GM13977 (cell line): ENCODE measurements at regions not wholly inside any gene's neighbourhood (a gene's known extent, or its start where the extent isn't known, plus 50 kb on each side); places are given as distances from the start of the nearest gene placed in this dataset.
A peak's percentile ranks its signal among the peaks of the same experiment; 100 is the strongest.

Experiments
- DNase-seq: peaks from one replicate; pipeline ENCODE4 v3.0.0; 2012; ENCODE audit warnings: low spot score
- in situ Hi-C: fragments of 300-500 bp; cut with MboI; formaldehyde crosslinking; loops from one replicate; pipeline ENCODE4 v1.12.0; 2022; ENCODE audit warnings: low sequenced_read_pairs, low pct_unique_long_range_greater_than_20kb, mixed read lengths, inconsistent platforms; ENCODE audit not compliant: unreplicated experiment
- TF ChIP-seq, protein P1 (sequence below): IDR thresholded peaks from 2 replicates; pipeline ENCODE4 v1.5.1; 2012; ENCODE audit warnings: mild to moderate bottlenecking, control low read depth; ENCODE audit not compliant: insufficient read depth; ENCODE audit errors: extremely low read depth, missing control alignments

GRCh38 chr6:24987446-24988115 is 51.8 kb upstream of the RIPOR2 start:
- TF ChIP-seq, protein P1, sequence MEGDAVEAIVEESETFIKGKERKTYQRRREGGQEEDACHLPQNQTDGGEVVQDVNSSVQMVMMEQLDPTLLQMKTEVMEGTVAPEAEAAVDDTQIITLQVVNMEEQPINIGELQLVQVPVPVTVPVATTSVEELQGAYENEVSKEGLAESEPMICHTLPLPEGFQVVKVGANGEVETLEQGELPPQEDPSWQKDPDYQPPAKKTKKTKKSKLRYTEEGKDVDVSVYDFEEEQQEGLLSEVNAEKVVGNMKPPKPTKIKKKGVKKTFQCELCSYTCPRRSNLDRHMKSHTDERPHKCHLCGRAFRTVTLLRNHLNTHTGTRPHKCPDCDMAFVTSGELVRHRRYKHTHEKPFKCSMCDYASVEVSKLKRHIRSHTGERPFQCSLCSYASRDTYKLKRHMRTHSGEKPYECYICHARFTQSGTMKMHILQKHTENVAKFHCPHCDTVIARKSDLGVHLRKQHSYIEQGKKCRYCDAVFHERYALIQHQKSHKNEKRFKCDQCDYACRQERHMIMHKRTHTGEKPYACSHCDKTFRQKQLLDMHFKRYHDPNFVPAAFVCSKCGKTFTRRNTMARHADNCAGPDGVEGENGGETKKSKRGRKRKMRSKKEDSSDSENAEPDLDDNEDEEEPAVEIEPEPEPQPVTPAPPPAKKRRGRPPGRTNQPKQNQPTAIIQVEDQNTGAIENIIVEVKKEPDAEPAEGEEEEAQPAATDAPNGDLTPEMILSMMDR = no peak
- no peak for DNase-seq
- in situ Hi-C loops = no loop called here

DNA sequence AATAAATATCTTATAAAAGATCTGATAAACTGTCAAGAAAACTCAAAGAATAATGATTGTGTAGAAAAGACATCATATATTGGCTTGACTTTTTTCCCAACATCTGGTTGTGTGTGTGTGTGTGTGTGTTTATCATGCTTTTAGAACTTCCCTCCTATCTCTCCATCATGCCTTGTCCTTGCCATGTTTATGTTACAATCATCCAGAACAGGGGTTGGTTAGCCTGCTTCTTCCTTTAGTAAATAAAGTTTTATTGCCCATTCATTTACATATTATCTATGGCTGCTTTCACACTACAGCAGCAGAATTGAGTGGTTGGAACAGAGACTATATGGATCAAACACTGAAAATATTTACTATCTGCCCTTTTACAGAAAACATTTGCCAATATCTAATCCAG is 52.8 kb upstream of the RIPOR2 start:
- TF ChIP-seq, protein P1 = no peak
- DNase-seq = no peak
- in situ Hi-C loops = no loop called here

- DNase-seq = no peak
- in situ Hi-C loops = no loop called here
- TF ChIP-seq, protein P1 = no peak
Measured at GRCh38 chr6:24990236-24990845, 54.6 kb upstream of the RIPOR2 start.

DNA sequence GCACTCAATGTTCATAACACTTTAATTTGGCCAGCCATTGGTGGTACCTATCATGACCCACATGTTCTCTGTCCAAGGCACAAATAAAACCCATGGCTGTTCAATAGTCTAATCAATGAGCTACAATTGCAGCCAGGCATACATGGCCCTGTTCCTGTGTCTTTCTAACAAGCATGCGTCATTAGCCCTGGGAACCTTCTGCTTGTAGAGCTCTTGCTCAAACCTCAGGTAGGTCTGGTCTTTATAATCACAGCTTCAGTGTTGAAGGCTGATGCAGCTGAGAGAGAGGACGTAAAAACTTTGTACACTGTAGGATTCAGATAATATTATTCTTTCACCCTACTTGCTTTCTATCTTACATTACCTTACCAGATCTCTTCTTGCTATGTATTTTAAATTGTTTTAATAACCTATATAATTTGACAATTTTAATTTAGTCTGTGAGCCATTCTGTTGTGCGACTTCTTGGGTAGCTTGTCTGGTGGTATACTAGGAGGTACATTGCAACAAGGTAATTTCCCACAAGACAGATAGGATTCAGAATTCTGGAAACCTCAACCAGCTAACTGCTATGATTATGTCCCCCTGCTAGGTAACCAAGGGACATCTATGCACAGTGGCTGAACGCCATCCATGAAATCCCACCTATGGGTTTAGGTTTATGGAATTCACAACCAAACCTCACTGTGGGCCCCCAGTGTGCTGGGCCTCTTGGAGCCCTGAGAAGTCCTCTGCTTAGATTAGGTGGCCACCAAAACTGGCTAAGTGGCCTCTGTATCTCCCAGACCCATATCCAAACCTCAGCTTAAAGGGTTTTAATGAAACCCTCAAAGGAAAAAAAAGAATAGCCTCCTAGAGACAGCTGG is 55.4 kb upstream of the RIPOR2 start:
- DNase-seq = no peak
- TF ChIP-seq, protein P1 = no peak
- in situ Hi-C loops = no loop called here

- peak; percentile 65 for DNase-seq
- in situ Hi-C loops = no loop called here
Measured at GRCh38 chr6:24991810-24992467, 56.2 kb upstream of the RIPOR2 start.

More at GRCh38 chr6:24991810-24992467, 56.2 kb upstream of the RIPOR2 start:
- TF ChIP-seq, protein P1 = peak; percentile 79
